Caco-2 (cell line): ENCODE measurements at regions not wholly inside any gene's neighbourhood (a gene's known extent, or its start where the extent isn't known, plus 50 kb on each side); places are given as distances from the start of the nearest gene placed in this dataset.

ENCODE experiments used
- BruUV-seq: library from RNA; stranded (reverse); fragments of 400-500 nt; replicated peaks from 2 replicates; lab custom pipeline; 2021; lab: Mats Ljungman, UMichigan
- CTCF ChIA-PET: fragments of 300-600 bp; sonication (Branson Sonifier 250); formaldehyde crosslinking; loops from one replicate; lab custom pipeline; 2022; ENCODE audit warnings: antibody characterized with exemption; lab: Charles Lee
- POLR2A ChIA-PET: fragments of 300-600 bp; sonication (Branson Sonifier 250); formaldehyde crosslinking; loops from one replicate; lab custom pipeline; 2022; ENCODE audit warnings: antibody characterized with exemption; lab: Charles Lee
- DNase-seq, 2 experiments: peaks; one replicate each; pipeline versions ENCODE4 v3.0.0 to v3.0.0-alpha.2; 2020 to 2022
- H3K27me3 ChIP-seq: replicated peaks from 2 replicates; pipeline ENCODE4 v1.6.0; 2011; ENCODE audit warnings: low read length; ENCODE audit not compliant: control insufficient read depth, insufficient read depth
- H3K36me3 ChIP-seq: 2 replicates; pipeline ENCODE4 v1.5.1; 2011; ENCODE audit warnings: low read length; ENCODE audit not compliant: control insufficient read depth, insufficient read depth
- H3K4me1 ChIP-seq: fragments of 250-450 bp; sonication (Bioruptor Pico); 2 replicates; pipeline ENCODE4 v1.5.1; 2020; ENCODE audit warnings: mild to moderate bottlenecking
- H3K4me3 ChIP-seq: 2 replicates; pipeline ENCODE4 v1.5.1; 2011; ENCODE audit warnings: low read depth, mild to moderate bottlenecking, control low read depth, low read length
- H3K9me3 ChIP-seq: fragments of 250-450 bp; sonication (Bioruptor Pico); 2 replicates; pipeline ENCODE4 v1.5.1; 2020; ENCODE audit warnings: mild to moderate bottlenecking, moderate library complexity
- H3K27ac Mint-ChIP-seq: one replicate; pipeline ENCODE4 v1.8.0; 2022; ENCODE audit warnings: mixed read lengths; ENCODE audit not compliant: unreplicated experiment
- H3K27me3 Mint-ChIP-seq: one replicate; pipeline ENCODE4 v1.8.0; 2022; ENCODE audit warnings: mixed read lengths; ENCODE audit not compliant: insufficient read depth, unreplicated experiment
- H3K36me3 Mint-ChIP-seq: one replicate; pipeline ENCODE4 v1.8.0; 2022; ENCODE audit warnings: mild to moderate bottlenecking, mixed read lengths; ENCODE audit not compliant: insufficient read depth, unreplicated experiment
- H3K4me1 Mint-ChIP-seq: one replicate; pipeline ENCODE4 v1.8.0; 2022; ENCODE audit warnings: low read depth, mixed read lengths; ENCODE audit not compliant: unreplicated experiment
- H3K4me3 Mint-ChIP-seq: one replicate; pipeline ENCODE4 v1.8.0; 2022; ENCODE audit warnings: mild to moderate bottlenecking, moderate library complexity, mixed read lengths; ENCODE audit not compliant: unreplicated experiment
- H3K9me3 Mint-ChIP-seq: one replicate; pipeline ENCODE4 v1.8.0; 2022; ENCODE audit warnings: mixed read lengths; ENCODE audit not compliant: unreplicated experiment
- CTCF ChIP-seq, 2 experiments: fragments of 200-600 bp in 1 of 2; IDR thresholded peaks; 1 replicate in 1 of 2; 2 replicates in 1 of 2; pipeline versions ENCODE4 v1.5.1 to v1.8.0; 2011 to 2022; ENCODE audit warnings: antibody characterized with exemption in 1 of 2, control low read depth in 1 of 2, inconsistent platforms in 1 of 2, low read depth in 1 of 2, low read length in 1 of 2, mild to moderate bottlenecking in 1 of 2, moderate library complexity in 1 of 2; ENCODE audit not compliant: insufficient read depth in 1 of 2, severe bottlenecking in 1 of 2, unreplicated experiment in 1 of 2
- intact Hi-C: fragments of 100-400 bp; cut with micrococcal nuclease; formaldehyde crosslinking; loops from one replicate; pipeline ENCODE4 v1.10.0; 2022; ENCODE audit not compliant: unreplicated experiment

- Mint-ChIP-seq H3K27me3 (peaks cover 26% of the 10 kb centered on the region), H3K4me3 (no peak overlapping the region), H3K36me3 (no peaks in the 10 kb centered on the region), H3K27ac (no peak overlapping the region), H3K4me1 (no peaks in the 10 kb centered on the region), H3K9me3 (no peaks in the 10 kb centered on the region)
- no peaks in the 10 kb centered on the region for H3K9me3 ChIP-seq
- intact Hi-C loops: no loop called here
- no TSS peak for BruUV-seq
- H3K4me1 ChIP-seq: no peaks in the 10 kb centered on the region
- ChIA-PET CTCF (no interaction called here), POLR2A (no interaction called here)
- no peak for DNase-seq
- H3K27me3 ChIP-seq: no peaks in the 10 kb centered on the region; the same call in none of the 2 replicates
- no peak overlapping the region for H3K4me3 ChIP-seq
- no peaks in the 10 kb centered on the region for H3K36me3 ChIP-seq
- TF ChIP-seq CTCF (IDR thresholded peaks at IDR 0.05; ENCODE audit: insufficient read depth in 1 of 2, low read depth in 1 of 2, low read length in 1 of 2, severe bottlenecking in 1 of 2, unreplicated experiment in 1 of 2): no peak
Measured at GRCh38 chr13:111472083-111472482, 151.6 kb downstream of the TEX29 start.

GRCh38 chr13:111472559-111473460, 152.4 kb downstream of the TEX29 start:
- Mint-ChIP-seq H3K36me3 (no peaks in the 10 kb centered on the region), H3K9me3 (no peaks in the 10 kb centered on the region), H3K4me3 (no peak overlapping the region), H3K27me3 (peaks cover 20% of the 10 kb centered on the region), H3K4me1 (no peaks in the 10 kb centered on the region), H3K27ac (no peak overlapping the region)
- intact Hi-C loops: no loop called here
- no TSS peak for BruUV-seq
- CTCF ChIA-PET: no interaction called here
- POLR2A ChIA-PET: no interaction called here
- no peak for TF ChIP-seq CTCF (IDR thresholded peaks at IDR 0.05; ENCODE audit: insufficient read depth in 1 of 2, low read depth in 1 of 2, low read length in 1 of 2, severe bottlenecking in 1 of 2, unreplicated experiment in 1 of 2)
- Histone ChIP-seq H3K36me3 (no peaks in the 10 kb centered on the region), H3K9me3 (0 out of 2 replicates have a peak, but pooled peaks cover 2% of the 10 kb centered on the region), H3K27me3 (no peaks in the 10 kb centered on the region; the same call in none of the 2 replicates), H3K4me1 (no peaks in the 10 kb centered on the region), H3K4me3 (no peak overlapping the region)
- DNase-seq: no peak

- H3K9me3 Mint-ChIP-seq: no peaks in the 10 kb centered on the region
- no TSS peak for BruUV-seq
Measured at GRCh38 chr13:111474136-111475002, 153.9 kb downstream of the TEX29 start.

More at GRCh38 chr13:111474136-111475002, 153.9 kb downstream of the TEX29 start:
- intact Hi-C loops: loop anchor here (1.0 kb wide), 1 partner anchor 970 kb away; no protein-coding TSS in a partner anchor
- no peaks in the 10 kb centered on the region for H3K4me1 Mint-ChIP-seq
- peak in 1 of 2 experiments; percentile 57 for DNase-seq
- Histone ChIP-seq H3K4me3 (no peak overlapping the region), H3K36me3 (no peaks in the 10 kb centered on the region), H3K4me1 (no peaks in the 10 kb centered on the region), H3K27me3 (no peaks in the 10 kb centered on the region; the same call in none of the 2 replicates), H3K9me3 (0 out of 2 replicates have a peak, but pooled peaks cover 2% of the 10 kb centered on the region)
- H3K36me3 Mint-ChIP-seq: no peaks in the 10 kb centered on the region
- CTCF ChIA-PET: interaction anchor here (1.2 to 1.5 kb wide), 2 partner anchors 968 to 970 kb away, joined by 3 to 4 read pairs; no protein-coding TSS in a partner anchor
- no peak overlapping the region for H3K4me3 Mint-ChIP-seq
- no peak overlapping the region for H3K27ac Mint-ChIP-seq
- POLR2A ChIA-PET: no interaction called here
- peaks cover 27% of the 10 kb centered on the region for H3K27me3 Mint-ChIP-seq
- TF ChIP-seq CTCF (IDR thresholded peaks at IDR 0.05; ENCODE audit: insufficient read depth in 1 of 2, low read depth in 1 of 2, low read length in 1 of 2, severe bottlenecking in 1 of 2, unreplicated experiment in 1 of 2): peak; percentile 43 to 62
